ENCODE measurements at regions not wholly inside any gene's neighbourhood (a gene's known extent, or its start where the extent isn't known, plus 50 kb on each side); places are given as distances from the start of the nearest gene placed in this dataset.

- Histone ChIP-seq H3K9ac (replicated peaks; ENCODE audit: extremely low read depth, insufficient read depth, low read length) (no peak overlapping the region), H3K79me2 (ENCODE audit: control insufficient read depth, insufficient read depth, low read length) (no peaks in the 10 kb centered on the region), H3K27ac (ENCODE audit: insufficient read depth, low read depth, low read length) (no peak overlapping the region), H3K4me1 (ENCODE audit: control insufficient read depth, extremely low read depth, insufficient read depth, low read length) (peaks cover 9% of the 10 kb centered on the region), H2AFZ (ENCODE audit: low read depth, low read length) (no peak overlapping the region), H3K9me3 (replicated peaks; ENCODE audit: control insufficient read depth, insufficient read depth, low read length) (no peaks in the 10 kb centered on the region), H3K4me3 (replicated peaks in 1 of 3; ENCODE audit: insufficient read depth in 1 of 3, low read depth in 1 of 3, low read length in 3 of 3) (no peak overlapping the region), H3K9me1 (replicated peaks; ENCODE audit: control insufficient read depth, extremely low read depth, insufficient read depth, low read length) (no peaks in the 10 kb centered on the region), H3K27me3 (ENCODE audit: control insufficient read depth in 2 of 2, insufficient read depth in 2 of 2, low read length in 2 of 2) (no peaks in the 10 kb centered on the region), H3K4me2 (ENCODE audit: insufficient read depth, low read length) (no peak overlapping the region), H3K36me3 (ENCODE audit: control insufficient read depth in 2 of 2, extremely low read depth in 1 of 2, insufficient read depth in 2 of 2, low read length in 2 of 2) (no peaks in the 10 kb centered on the region), H4K20me1 (replicated peaks; ENCODE audit: control insufficient read depth, extremely low read depth, insufficient read depth, low read length) (no peaks in the 10 kb centered on the region)
- dilution Hi-C loops (cut with MboI; ENCODE audit: extremely low pct_ligation_motif_present, low sequenced_read_pairs) (no loop called here), intact Hi-C loops (cut with micrococcal nuclease) (no loop called here)
- no peak for DNase-seq (ENCODE audit: low read depth, low spot score)
- TF ChIP-seq GATA2 (IDR thresholded peaks at IDR 0.05; ENCODE audit: insufficient read depth, insufficient read length, low read depth, low read length) (no peak), CTCF (IDR thresholded peaks at IDR 0.05; ENCODE audit: extremely low read depth in 1 of 2, insufficient read depth in 1 of 2, low read depth in 1 of 2, low read length in 2 of 2) (no peak), JUN (IDR thresholded peaks at IDR 0.05; ENCODE audit: borderline replicate concordance, insufficient read depth, insufficient read length, low read depth) (no peak), FOS (IDR thresholded peaks at IDR 0.05; ENCODE audit: borderline replicate concordance, insufficient read depth, low read length) (no peak), POLR2A (IDR thresholded peaks at IDR 0.05; ENCODE audit: low read depth, low read length) (no peak), MYC (IDR thresholded peaks at IDR 0.05; ENCODE audit: low read depth, low read length) (no peak), EZH2 (IDR thresholded peaks at IDR 0.05; ENCODE audit: borderline replicate concordance, low read depth, low read length, severe bottlenecking) (no peak), MAX (IDR thresholded peaks at IDR 0.05; ENCODE audit: insufficient read depth, insufficient read length) (no peak), POLR2AphosphoS5 (IDR thresholded peaks at IDR 0.05; ENCODE audit: insufficient read depth, low read depth, low read length) (no peak)
- CTCF ChIA-PET: no interaction called here
- POLR2A ChIA-PET: no interaction called here
- no TSS peak for BruUV-seq (replicated peaks)
- no peak for FAIRE-seq
Observed at GRCh38 chr4:144403893-144404292, 242.1 kb upstream of the HHIP start.

Data from endothelial cell of umbilical vein (primary cell).